C1 segment of cervical spinal cord (tissue), 14 donors: ENCODE measurements at regions not wholly inside any gene's neighbourhood (a gene's known extent, or its start where the extent isn't known, plus 50 kb on each side); places are given as distances from the start of the nearest gene placed in this dataset.

ENCODE experiments used
- DNase-seq, 14 donors: peaks; one replicate each; lab custom pipeline; 2025; lab: John Stamatoyannopoulos, UW

DNA sequence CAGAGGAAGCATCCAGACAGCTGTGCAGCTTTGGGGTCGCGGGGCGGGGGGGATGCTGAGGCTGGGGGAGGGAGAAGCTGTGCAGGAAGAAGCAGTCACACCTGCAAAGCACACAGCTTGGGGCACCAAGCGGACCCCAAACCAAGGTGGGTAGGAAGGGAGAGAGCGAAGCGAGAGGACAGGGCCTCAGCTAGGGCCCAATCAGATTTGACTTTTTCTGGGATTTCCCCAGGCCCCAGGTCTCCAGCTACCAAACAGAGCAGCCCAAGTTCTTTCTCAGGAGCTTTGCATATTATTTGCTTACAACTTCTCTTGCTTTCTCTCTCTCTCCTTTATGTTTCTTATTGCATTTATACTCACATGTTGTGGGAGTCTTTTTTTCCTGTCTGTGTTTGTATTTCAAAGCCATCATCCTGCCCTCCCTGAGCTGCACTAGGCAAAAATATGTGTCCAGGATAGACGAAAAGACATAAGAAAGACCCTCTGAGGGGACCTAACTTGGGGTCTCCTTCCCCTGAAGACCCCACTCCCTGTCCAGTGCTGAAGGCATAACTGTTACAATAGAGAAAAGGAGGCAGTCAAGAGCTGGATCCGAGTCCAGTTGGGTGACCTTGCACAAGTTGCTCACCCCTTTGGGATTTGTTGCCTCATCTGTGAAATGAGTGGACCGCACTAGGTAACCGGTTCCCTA, 50.6 kb upstream of the SMNDC1 start:
- no peak for DNase-seq

DNA sequence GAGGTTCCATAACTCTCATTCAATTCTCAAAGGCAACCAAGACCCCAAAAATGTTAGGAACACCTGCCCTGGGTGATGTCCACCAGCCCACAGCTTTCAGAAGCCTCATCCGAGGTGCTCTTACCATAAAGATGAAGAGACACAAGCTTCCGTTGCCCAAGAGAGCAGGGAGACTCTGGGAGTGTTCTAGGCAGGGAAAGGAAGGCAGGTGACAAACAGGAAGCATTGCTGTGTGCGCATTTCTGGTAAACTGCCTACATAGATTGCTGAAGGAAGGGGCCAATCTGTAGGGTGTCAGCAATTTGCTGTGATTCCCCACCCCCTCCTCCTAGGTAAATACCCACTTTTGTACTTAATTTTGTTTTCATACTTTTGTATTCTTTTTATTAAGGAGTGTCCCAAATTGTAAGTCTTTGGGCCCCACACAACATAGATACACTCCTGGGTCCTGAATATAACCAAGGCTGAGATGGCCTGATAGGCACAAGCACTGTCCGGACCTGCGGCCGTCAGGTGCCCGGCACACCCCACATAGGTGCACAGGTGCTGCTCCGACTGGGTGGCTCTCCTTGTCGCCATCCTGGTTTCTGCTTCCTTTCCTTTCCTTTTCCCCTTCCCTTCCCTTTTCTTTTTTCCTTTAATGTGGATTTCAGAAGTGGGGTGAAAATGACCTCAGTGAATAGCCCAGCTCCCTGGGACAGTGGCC, 51.4 kb upstream of the SMNDC1 start:
- DNase-seq, result no peak

DNA sequence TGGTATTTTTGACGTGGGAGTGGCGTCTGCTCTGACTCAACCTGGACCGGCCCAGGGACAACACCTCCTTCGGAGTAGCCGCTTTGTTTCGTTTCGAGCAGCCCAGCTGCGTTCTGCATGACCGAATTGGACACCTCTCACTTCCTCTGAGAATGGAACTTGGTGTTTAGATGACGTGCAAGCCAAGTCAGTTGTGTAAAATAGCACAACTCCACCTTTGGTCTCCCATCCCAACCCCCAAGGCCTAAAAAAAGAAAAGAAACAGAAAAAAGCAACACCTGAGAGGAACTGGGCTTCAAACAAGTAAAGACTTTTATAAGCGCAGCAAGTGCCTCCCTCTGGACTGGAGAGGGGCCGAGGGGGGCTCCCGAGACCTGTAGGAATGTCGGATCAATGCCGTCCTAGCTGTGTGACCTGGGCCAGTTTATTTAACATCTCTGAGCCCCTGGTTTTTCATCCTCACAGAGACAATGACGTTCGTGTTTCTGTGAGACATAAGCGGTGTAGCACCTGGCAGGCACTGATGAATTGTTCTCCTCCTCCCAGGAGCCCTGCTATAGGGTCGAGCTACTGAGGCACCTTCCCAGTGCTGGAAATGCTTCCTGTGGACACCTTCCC, 52.0 kb upstream of the SMNDC1 start:
- DNase-seq, result peak in 1 of 14 donors; percentile 21

DNA sequence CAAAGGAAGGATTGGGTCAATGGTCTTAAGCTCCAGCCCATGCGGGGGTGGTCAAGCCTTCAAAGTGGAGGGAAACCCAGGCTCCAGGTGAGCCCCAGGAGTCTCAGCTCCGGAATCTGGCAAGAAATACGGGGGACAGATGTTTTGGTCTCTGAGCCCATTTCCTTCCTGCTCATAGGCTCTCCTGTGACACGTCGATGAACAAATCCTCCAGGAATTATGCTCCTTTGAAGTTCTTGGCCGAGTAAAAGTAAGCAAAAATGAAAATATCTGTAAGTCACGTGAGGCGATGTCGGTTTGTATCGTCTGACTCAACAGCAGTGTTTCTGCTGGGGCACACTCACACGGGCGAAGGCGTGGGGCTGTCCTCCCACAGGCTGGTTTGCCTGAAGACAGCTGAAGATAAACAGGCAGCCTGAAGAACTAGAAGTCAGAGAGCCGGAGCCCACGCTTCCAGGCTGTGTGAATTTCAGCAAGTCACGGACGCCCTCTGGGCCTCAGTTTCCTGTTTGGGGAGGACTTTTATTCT, 52.6 kb upstream of the SMNDC1 start:
- no peak for DNase-seq

DNA sequence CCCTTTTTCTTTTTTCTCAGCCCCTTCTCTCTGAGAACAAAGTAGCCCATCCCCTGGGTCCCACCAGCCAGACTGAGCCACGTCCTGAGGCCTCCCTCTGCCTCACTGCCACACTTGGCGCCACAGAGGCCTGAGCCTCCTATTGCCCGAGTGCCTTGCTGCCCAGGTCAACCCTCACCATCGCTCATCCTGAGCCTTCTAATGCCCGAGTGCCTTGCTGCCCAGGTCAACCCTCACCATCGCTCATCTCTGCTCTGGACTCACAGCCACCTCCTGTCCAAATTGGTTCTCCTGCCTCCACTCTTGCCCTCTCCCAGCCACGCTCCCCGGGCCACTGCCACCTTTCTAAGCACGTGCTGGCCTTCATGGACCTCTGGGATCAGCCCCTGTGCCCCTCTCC, 53.2 kb upstream of the SMNDC1 start:
- DNase-seq, result no peak

DNA sequence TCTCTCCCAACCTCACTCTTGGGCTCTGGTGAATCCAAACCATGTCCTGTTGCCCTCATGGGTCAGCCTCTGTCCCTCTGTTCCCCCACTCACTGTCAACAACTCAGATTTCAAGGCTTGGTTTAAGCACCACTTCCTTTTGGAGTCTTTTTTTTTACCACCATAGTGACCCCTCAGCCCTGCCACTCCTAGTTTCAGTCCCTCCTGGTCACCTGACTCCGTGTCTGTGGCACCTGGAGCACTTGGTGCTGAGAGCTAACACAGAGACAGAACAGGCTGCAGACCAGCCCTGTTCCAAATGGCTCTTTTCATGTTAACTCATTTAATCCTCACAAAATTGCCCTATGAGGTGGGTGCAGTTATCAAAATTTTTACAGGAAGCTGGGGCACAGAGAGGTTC, 53.6 kb upstream of the SMNDC1 start:
- no peak for DNase-seq

DNA sequence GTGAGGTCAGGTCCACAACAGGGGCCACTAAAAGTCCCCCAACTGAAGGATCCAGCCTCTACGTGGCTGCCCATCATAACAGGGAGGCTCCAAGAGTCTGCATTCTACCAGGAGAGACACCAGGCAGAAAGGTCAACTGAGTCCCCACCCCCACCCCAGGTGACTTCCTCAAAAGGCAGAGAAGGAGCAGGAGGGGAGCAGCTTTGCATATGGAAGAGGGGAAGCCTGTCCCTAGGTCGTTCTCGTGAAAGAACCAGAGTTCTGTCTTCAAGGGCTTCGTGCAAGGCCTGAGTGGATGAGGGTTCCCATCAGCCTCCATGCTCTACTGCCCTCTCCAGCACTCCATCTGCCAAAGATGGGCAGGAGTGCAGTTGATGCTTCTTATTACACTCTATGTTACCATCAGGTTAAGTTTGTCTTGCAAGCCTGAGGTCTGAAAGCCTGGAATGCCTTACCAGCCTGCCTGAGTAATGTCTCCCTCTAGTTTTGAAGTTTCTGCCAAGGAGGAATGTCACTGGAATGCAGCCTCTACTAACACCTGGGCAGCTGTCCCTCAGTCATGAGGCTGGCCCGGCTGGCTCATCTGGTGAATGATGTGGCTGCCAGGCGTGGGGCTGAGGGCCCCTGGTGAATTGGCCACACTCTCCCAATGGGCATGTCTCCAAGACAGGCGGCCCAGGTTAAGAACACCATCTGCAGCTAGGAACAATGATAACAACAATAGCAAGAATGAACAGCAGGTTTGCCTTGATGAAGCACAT, 54.3 kb upstream of the SMNDC1 start:
- peak in 1 of 14 donors; percentile 53 for DNase-seq

DNA sequence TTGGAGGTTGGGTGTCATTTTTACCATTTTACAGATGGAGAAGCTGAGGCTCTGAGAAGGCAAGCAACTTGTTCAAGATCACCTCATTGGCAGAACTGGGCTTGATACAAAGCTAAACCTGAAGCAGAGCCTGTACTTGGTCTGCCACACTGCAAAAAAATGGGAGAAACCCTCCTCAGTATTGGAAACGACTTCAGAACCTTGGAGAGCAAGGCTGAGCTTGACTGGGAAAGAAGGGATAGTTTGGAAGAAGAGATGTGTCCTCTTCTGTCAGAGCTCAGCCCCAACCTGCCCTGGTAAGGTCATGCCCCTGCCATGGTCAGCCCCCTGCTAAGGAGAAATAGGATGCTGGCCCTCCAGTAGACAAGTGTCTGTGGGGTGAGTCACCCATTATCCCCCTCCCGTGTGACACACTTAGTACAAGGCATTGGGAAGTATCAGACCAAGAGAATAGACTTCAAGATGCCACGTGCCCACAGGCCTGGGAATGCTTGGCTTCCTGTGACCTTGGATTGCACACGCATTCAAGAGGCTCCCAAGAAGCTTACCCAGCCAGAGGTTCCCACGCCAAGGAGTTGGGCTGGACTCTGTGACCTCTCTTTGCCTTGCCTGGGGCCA, 56.2 kb upstream of the SMNDC1 start:
- DNase-seq, result no peak

DNA sequence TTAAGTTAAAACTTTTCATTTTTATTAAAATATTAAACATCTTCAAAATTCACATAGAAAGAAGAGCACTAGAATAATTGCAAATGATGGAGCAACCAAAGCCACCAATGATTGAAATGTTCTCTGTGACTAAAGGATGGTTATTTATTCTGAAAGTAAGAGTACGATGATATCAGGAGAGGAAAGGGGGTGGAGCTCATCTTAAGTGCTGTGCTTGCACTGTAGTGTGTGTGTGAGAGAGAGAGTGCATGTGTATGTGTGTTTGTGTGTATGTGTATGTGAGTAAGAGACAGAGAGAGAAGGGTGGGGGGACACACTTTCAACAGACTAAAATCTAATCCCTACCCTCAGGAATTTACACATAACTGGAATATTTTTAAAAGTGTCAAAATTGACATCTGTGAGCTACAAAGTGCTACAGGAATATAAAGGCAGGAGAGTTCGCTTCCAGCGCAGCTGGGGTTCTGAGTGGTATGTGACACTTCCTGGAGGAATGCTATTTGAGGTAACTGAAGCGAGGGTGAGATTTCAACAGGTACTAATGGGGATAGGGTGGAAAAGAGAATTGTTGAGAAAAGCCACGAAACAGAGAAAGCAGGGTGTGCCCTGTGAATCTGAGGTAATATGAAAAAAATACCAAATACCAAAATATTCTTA, 57.2 kb upstream of the SMNDC1 start:
- DNase-seq, result no peak

DNA sequence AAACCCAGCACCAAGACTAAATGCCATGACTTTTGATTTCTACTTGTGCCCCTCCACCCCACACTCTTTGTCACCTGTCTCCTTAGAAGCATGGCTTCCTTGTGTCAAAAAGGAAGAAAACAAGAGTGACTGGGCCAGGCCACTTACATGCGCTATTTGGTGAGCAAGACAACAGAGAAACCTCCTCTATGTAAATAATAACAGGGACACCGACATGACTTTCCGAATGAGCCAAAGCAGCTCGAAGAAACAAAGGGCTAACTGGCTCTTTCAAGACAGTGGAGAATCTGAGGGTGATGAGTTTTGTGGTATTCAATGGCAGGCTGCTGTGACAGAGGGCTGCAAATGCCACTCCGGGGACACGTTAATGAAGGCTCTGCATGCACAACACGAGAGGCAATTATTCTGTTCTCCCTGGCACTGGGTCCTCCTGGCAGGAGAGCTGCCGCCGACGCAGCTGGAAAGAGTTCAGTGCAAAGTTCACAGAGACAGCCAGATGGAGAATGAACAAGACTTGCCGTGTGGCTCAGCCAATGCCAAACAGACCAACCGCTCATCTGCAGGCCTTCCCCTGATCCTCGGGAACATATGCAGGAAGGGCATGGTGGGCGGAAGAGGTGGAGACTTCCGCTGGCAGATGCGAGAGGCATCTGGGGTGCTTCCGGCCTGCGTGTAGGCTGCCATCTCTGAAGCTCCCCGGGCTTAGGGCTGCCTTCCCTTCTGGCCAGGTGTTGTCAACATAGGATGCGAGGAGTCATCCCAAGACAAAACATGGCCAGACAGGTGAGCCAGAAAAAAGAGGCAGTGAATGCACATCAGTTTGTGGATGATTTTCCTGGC, 59.1 kb upstream of the SMNDC1 start:
- DNase-seq, result peak in 7 of 14 donors; percentile 6 to 39 (median 25)

DNA sequence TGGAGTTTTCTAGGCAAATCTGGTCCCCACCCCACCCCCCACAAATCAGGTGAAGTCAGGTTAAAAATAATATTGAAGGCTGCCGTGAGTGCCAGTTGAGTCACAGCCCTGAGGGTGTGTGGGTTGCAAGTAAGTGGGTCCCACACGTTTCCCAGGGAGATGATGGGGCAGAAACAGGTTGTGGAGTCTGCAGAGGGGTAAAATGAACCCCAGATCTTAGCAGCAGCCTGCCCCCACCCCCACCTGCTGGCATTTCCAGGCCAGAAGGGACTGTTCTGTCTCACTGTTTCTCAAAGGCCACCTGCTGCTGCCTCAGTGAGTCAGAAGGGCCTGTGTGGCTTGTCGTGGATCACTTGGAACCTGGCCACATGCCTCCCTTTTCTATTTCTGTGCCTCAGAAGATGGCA, 59.8 kb upstream of the SMNDC1 start:
- DNase-seq, result peak in 1 of 14 donors; percentile 39

DNA sequence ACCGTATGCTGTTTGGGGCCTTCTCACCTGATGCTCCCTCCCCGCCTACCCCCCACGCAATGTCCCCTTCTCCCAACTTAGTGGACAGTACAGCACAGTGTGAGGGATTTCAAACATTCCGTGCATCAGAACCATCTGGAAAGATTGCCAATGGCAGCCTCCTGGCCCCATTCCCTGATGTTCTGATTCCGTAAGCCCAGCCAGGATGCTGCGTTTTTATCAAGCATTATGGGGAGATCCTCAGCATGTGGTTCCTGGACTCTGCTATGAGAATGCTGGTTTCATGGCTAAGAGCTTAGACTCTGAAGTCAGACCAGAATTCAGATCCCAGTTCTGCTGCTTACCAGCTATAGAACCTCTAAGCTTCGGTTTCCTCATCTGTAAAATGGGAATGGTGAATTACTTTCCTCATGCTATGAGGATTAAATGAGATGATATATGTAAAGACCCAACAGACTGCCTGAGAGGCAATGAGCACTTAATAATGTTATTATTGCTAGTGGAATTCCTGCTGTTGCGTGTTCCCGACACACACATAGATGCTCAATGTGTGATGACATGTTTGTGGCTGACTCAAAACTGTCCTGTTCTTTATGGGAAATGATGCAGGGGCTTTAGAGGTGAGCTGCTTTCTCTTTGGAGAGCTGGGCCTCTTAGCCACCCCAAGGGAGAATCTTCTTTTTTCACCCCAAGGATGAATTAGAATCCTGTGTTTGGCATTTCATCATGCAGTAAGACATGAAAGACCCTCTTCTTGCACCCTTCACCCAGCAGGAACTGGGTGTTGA, 60.8 kb upstream of the SMNDC1 start:
- DNase-seq, result peak in 1 of 14 donors; percentile 48

DNA sequence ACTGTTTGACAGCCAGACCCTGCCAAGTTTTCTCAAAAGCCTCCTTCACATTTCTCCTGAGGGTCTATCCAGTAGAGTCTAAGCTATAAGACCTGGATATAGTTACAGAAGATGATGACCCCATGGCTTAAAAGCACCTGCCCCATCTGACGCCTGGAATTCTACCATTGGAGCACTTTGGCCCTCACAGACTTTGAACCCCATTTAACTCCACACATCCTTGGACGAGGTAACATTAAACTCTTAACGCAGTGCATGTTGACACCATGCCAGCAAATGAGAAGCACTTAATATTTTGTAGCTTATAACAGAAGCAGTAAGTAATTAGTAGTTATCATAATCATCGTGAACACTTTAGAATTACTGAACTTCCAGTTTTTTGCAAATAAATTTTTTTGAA, 61.9 kb upstream of the SMNDC1 start:
- DNase-seq, result no peak

DNA sequence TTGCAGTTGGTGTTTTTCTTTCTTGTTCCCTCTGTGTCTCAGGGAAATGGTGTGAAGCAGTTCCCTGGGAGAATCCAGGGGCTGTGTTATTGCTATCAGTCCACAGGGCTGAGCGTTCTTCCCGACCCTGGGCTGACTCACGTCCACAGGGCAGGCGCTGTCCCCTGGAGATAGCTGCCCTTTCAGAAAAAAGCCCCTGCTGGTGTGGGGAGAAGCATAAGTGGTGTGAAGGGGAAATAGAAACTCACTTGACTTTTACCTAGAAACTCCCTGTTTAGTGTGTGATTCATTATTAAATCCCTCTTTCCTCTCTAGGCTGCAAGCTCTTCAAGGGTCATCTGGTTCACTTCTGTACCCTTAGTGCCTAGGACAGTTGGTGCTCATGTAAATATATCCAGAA, 63.3 kb upstream of the SMNDC1 start:
- DNase-seq, result no peak

DNA sequence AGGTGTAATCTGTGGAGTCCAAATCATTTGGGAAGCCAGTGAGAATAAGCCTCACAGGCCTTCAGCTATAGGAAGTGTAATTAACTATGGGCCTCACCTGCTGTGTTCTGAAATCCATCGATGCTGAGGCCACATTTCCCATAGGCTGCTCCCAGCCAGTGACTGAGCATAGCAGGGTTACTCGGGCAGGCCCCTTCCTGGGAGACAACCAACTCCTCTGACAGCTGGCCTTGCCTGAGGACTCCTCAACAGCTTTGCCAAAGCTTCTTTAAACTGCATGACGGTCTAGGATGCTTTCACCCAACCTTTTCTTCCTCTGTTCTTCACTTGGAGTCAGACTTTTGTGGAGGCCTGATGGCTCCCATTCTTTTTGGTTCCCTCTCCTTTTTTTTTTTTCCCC, 63.8 kb upstream of the SMNDC1 start:
- no peak for DNase-seq

DNA sequence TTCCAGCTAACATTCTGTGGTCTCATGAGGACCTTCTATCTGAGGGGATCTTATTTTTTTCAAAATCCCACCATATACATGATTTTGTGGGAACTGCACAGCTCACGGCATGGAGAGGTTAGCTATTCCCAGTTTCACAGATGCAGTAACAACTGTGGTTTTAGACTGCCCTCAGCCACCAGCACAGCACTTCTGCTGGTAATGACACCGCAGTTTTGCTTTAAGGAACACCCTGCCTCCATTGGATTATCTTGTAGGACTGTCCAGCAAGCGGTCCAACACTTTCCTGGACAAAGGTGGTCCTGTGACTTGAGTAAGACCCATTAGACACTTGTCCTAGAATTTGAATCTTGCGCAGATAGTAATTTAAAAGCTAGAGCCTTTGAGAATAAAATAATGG, 65.3 kb upstream of the SMNDC1 start:
- DNase-seq, result no peak

DNA sequence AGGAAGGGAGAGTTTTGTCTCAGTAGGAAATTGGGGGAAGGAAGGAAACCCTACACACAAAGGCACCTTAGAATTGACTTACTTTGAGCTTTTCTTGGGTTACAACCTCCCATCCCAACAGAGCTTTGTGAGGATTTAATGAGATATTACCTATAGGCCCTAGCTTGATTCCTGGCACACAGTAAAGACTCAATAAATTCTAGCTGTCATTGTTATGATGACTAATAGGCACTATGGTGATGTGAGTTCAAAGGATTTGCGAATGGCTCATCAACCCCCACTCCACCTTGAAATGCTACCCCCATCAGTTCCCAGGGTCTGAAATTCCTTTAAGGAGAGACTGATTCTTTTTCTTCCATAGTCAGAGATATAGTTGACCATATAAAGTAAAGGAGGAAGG, 67.9 kb upstream of the SMNDC1 start:
- DNase-seq, result no peak

DNA sequence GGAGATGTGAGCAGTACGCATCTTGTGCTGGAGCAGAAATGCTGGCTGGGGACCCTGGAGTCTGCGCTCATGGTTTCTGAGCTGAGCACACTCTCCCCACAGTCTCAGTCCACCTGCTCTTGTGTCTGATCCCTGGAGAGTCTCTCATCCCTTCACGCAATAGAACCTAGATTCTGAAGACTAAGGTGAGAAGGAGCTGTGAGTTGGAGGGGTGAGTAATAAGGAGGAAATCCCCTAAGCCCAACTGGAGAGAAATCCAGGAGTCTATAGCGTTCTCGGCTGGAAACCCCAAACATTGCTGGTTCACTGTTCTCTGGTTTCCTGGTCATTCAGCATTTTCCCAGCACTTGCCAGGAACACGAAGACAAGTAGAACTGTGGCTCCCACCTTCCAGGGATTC, 68.3 kb upstream of the SMNDC1 start:
- DNase-seq, result no peak
